Calu3 (cell line): ENCODE measurements at regions not wholly inside any gene's neighbourhood (a gene's known extent, or its start where the extent isn't known, plus 50 kb on each side); places are given as distances from the start of the nearest gene placed in this dataset.

ENCODE experiments used
- BruUV-seq: library from RNA; stranded (reverse); fragments of 400-500 nt; replicated peaks from 2 replicates; lab custom pipeline; 2021; lab: Mats Ljungman, UMichigan
- CTCF ChIA-PET: fragments of 300-600 bp; sonication (Branson Sonifier 250); formaldehyde crosslinking; loops from one replicate; lab custom pipeline; 2022; ENCODE audit warnings: antibody characterized with exemption; lab: Charles Lee
- DNase-seq: peaks from one replicate; pipeline ENCODE4 v3.0.0; 2022
- H3K27ac Mint-ChIP-seq: one replicate; pipeline ENCODE4 v1.8.0; 2022; ENCODE audit warnings: mixed read lengths; ENCODE audit not compliant: unreplicated experiment
- H3K27me3 Mint-ChIP-seq: one replicate; pipeline ENCODE4 v1.8.0; 2022; ENCODE audit warnings: mixed read lengths; ENCODE audit not compliant: unreplicated experiment
- H3K36me3 Mint-ChIP-seq: one replicate; pipeline ENCODE4 v1.8.0; 2022; ENCODE audit warnings: mild to moderate bottlenecking, moderate library complexity, mixed read lengths; ENCODE audit not compliant: insufficient read depth, unreplicated experiment
- H3K4me1 Mint-ChIP-seq: one replicate; pipeline ENCODE4 v1.8.0; 2022; ENCODE audit warnings: mild to moderate bottlenecking, low read depth, mixed read lengths; ENCODE audit not compliant: unreplicated experiment
- H3K4me3 Mint-ChIP-seq: one replicate; pipeline ENCODE4 v1.8.0; 2022; ENCODE audit warnings: mild to moderate bottlenecking, low read depth, moderate library complexity, mixed read lengths; ENCODE audit not compliant: unreplicated experiment
- H3K9me3 Mint-ChIP-seq: one replicate; pipeline ENCODE4 v1.8.0; 2022; ENCODE audit warnings: low read depth, mixed read lengths; ENCODE audit not compliant: unreplicated experiment
- CTCF ChIP-seq: fragments of 200-600 bp; IDR thresholded peaks from one replicate; pipeline ENCODE4 v1.8.0; 2022; ENCODE audit warnings: antibody characterized with exemption; ENCODE audit not compliant: unreplicated experiment
- intact Hi-C: fragments of 100-400 bp; cut with micrococcal nuclease; formaldehyde crosslinking; loops from one replicate; pipeline ENCODE4 v1.10.0; 2022; ENCODE audit not compliant: unreplicated experiment

- no peak for DNase-seq
- Mint-ChIP-seq H3K9me3 (peaks cover 7% of the 10 kb centered on the region), H3K4me1 (peaks cover 9% of the 10 kb centered on the region), H3K36me3 (no peaks in the 10 kb centered on the region), H3K4me3 (no peak overlapping the region), H3K27me3 (no peaks in the 10 kb centered on the region), H3K27ac (no peak overlapping the region)
- intact Hi-C loops: no loop called here
- no TSS peak for BruUV-seq
- no peak for TF ChIP-seq CTCF
- CTCF ChIA-PET: interaction anchor here (1.3 kb wide), 1 partner anchor 9 kb away, joined by 3 read pairs; no protein-coding TSS in a partner anchor
Observed at GRCh38 chr18:67380867-67381266, 135.7 kb downstream of the DSEL start.

DNA sequence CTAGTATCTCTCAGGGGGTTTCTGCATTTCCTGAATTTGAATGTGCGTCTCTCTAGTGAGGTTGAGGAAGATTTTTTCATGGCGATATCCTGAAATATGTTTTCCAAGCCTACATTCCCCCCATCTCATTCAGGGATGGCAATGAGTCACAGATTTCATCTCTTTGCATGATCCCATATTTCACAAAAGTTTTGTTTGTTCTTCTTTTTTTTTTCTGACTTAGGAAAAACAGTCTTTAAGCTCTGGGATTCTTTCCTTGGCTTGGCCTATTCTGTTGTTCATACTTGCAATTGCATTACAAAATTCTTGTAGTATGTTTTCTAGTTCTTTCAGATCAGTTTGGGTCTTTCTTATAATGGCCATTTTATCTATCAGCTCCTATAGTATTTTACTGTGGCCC lies 136.5 kb downstream of the DSEL start:
- CTCF ChIA-PET: no interaction called here
- H3K4me3 Mint-ChIP-seq: no peak overlapping the region
- peaks cover 7% of the 10 kb centered on the region for H3K9me3 Mint-ChIP-seq
- no TSS peak for BruUV-seq
- H3K27ac Mint-ChIP-seq: no peak overlapping the region
- no peak for DNase-seq
- peaks cover under 1% of the 10 kb centered on the region for H3K4me1 Mint-ChIP-seq
- H3K36me3 Mint-ChIP-seq: no peaks in the 10 kb centered on the region
- intact Hi-C loops: no loop called here
- no peak for TF ChIP-seq CTCF
- no peaks in the 10 kb centered on the region for H3K27me3 Mint-ChIP-seq

GRCh38 chr18:67376372-67376771 lies 140.1 kb downstream of the DSEL start:
- no TSS peak for BruUV-seq
- intact Hi-C loops: no loop called here
- no peak for TF ChIP-seq CTCF

DNA sequence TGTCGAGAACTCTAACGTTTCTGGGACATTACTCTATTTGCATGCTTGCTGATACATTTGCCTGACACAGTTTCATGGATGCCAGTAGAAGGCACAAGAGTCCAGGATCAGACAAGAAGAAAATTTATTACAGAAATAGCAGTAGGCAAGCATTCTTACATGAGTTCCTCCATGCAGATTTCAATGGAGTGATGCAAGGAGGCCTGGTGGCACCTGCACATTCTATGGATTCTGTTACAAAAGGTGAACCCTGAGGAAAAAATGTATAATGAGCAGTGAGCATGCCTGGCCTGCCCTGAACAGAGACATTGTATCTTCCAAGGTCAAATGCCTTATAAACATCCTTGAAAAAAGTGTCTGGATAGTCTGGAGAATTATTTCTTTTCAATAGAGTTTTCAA lies 142.9 kb downstream of the DSEL start:
- H3K27me3 Mint-ChIP-seq: no peaks in the 10 kb centered on the region
- DNase-seq: no peak
- intact Hi-C loops: no loop called here
- TF ChIP-seq CTCF: no peak
- CTCF ChIA-PET: no interaction called here
- H3K9me3 Mint-ChIP-seq: peaks cover 7% of the 10 kb centered on the region
- H3K4me3 Mint-ChIP-seq: no peak overlapping the region
- no peaks in the 10 kb centered on the region for H3K36me3 Mint-ChIP-seq
- no peak overlapping the region for H3K27ac Mint-ChIP-seq
- H3K4me1 Mint-ChIP-seq: no peaks in the 10 kb centered on the region
- BruUV-seq: no TSS peak

More at GRCh38 chr18:67376372-67376771, 140.1 kb downstream of the DSEL start:
- H3K36me3 Mint-ChIP-seq: no peaks in the 10 kb centered on the region
- H3K4me1 Mint-ChIP-seq: no peaks in the 10 kb centered on the region
- H3K27ac Mint-ChIP-seq: no peak overlapping the region
- no peaks in the 10 kb centered on the region for H3K27me3 Mint-ChIP-seq
- peaks cover 7% of the 10 kb centered on the region for H3K9me3 Mint-ChIP-seq
- no peak overlapping the region for H3K4me3 Mint-ChIP-seq
- no peak for DNase-seq
- CTCF ChIA-PET: interaction anchor here (0.5 kb wide), 1 partner anchor 136 kb away, joined by 3 read pairs; no protein-coding TSS in a partner anchor
